Epithelial cell of esophagus (primary cell): ENCODE measurements at regions not wholly inside any gene's neighbourhood (a gene's known extent, or its start where the extent isn't known, plus 50 kb on each side); places are given as distances from the start of the nearest gene placed in this dataset.

Experiments used
- DNase-seq: peaks from one replicate; pipeline ENCODE4 v3.0.0; 2010; ENCODE audit warnings: low read depth
- H3K4me3 ChIP-seq: 2 replicates; pipeline ENCODE4 v1.5.1; 2011; ENCODE audit warnings: mild to moderate bottlenecking, low read length, control low read depth
- CTCF ChIP-seq: IDR thresholded peaks from 2 replicates; pipeline ENCODE4 v1.5.1; 2011; ENCODE audit warnings: low read depth, mild to moderate bottlenecking, low read length, control low read depth, inconsistent platforms; ENCODE audit not compliant: insufficient read depth; ENCODE audit errors: missing control alignments

DNA sequence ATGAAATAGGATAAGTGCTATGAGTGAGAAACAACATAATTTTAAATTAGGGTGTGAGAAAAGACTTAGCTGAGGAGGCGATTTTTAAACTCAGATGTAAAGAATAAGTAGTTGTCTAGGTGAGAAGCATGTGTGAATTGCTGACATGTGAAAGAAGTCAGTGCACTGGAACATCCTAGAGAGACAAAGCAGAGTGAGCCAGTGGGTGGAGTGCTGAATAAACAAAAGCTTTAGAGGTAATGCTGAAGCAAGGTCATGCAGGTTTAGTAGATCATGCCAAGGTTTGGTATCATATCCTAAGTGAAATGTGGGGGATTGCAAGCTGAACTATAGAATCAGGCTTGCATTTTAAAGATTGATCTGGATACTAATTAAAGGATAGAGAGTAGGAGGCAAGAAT lies 89.4 kb downstream of the KIF2B start:
- no peak for DNase-seq
- no peak for TF ChIP-seq CTCF
- H3K4me3 ChIP-seq = no peak overlapping the region

GRCh38 chr17:53919356-53919755 lies 96.6 kb downstream of the KIF2B start:
- DNase-seq = no peak
- H3K4me3 ChIP-seq = no peak overlapping the region
- no peak for TF ChIP-seq CTCF

DNA sequence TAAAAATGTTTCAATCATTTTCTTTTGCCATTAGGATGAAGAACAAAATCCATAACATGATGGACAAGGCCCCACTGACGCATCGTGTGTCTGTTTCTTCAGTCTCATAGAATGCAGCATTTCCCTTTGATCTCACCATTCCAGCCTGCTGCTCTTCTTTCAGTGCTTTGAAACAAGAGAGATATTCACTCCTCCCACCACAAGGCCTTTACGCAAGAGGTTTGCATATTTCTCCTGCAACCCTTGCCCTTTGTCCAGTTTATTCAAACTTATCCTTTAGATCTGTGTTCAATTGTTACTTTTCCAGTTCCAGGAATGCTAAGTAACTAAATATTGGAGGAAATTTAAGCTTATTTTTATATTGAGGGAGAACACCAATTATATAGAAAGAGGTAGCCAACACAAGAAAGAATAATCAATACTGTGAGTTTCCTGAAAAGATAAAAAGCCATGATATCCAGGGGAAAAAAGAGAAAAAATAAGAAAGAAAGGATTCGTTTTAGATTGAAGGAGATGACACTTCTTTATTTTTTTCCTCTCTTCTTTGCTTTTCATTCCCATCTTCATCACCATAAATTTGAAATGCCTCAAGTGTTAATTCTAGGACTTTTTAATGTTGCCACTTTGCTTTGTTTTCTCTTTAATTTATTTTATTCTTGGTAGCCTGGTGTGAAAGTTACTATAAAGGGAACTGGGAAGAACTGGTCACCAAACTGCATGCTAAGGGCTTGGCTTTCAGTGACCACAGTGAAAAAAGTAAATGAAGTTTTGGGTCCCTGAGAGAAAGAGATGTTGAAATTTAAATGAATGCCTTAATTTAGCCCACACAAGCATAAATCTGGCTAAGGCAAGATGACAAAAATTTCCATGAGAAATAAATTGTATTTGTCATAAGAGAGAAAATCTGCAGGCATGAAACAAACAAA lies 102.1 kb downstream of the KIF2B start:
- H3K4me3 ChIP-seq = no peak overlapping the region
- TF ChIP-seq CTCF = no peak
- no peak for DNase-seq

DNA sequence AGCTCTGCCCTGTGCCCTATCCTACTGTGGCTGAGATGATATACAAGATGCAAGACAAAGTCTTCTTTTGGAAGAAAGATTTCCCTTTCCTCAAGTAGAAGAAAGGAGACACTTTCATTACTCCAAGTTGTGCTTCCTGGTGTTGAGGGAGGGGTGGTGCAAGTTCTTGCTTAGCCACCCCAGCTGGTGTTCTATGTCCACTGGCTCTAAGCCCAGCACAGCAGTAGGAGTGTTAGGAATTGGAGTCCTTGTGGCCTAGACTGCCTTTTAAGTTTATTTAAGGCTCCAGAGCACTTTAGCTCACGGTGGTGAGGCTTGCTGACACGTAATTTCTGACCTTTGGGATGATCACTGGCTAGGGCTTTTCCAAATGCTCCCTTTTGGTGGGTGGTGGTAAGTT lies 109.7 kb downstream of the KIF2B start:
- H3K4me3 ChIP-seq = no peak overlapping the region
- DNase-seq = no peak
- TF ChIP-seq CTCF = no peak

GRCh38 chr17:53934931-53935330 lies 112.2 kb downstream of the KIF2B start:
- TF ChIP-seq CTCF = no peak
- DNase-seq = no peak
- H3K4me3 ChIP-seq = no peak overlapping the region

DNA sequence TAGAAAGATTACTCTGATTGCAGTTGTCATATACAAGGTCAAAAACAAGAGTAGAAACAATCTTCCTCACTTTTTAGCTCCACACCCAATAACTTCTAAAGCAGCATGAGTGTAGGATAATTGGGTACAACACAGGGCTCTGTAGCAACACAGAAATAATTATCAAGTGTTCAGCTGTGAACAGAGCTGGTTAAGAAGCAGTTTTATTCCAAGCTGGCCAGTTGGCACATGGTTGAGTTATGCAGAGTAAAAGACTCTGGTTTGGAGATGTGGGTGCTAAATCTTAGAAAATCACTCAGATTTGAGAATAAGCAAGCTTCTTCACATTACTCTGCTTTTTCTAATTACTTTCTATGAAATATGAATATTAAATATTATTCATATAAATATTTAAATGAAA lies 118.5 kb downstream of the KIF2B start:
- H3K4me3 ChIP-seq = no peak overlapping the region
- no peak for DNase-seq
- TF ChIP-seq CTCF = no peak

DNA sequence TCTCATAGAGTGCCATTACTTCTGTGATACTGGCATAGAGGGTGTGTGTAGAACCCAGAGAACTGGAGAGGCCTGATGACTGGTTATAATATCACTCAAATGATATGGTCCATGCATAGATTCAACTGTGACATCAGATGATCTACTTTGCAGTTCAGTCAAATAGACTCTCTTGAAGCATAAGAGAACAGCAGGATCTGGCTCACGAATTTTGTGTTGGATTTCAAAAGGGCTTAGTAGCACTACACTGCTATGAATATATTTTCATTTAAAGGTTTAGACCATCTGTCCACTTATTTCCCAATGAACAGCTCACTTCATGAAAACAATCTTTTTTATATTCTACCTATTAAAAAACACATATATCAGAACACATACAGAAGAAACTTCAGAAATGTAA lies 119.7 kb downstream of the KIF2B start:
- no peak for DNase-seq
- no peak overlapping the region for H3K4me3 ChIP-seq
- no peak for TF ChIP-seq CTCF
